ENCODE measurements at regions not wholly inside any gene's neighbourhood (a gene's known extent, or its start where the extent isn't known, plus 50 kb on each side); places are given as distances from the start of the nearest gene placed in this dataset.

DNA sequence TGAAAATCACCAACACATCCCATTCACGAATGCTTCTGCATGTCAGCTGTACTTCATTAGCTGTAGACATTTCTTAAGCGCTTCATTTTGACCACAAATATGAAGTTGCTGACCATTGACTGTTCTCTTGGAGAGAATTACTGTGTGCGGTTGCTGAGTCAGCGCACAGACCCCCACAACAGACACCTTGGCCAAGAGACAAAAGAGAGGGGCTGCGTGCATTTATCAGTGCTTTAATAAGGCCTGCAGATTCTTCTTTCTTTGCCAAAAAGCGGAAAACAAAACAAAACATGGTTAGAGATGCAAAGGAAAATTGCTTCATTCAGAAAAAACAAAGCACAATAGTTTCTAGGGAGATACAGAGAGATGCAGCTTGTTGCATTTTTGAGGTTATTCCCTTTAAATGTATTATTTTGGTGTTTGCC, 174.7 kb downstream of the ACKR3 start:
- Histone ChIP-seq H3K79me2 (replicated peaks; ENCODE audit: insufficient read depth, low read length) (no peaks in the 10 kb centered on the region), H3K9me3 (ENCODE audit: low read length) (no peaks in the 10 kb centered on the region), H3K9me2 (ENCODE audit: insufficient read depth, low read length) (no peaks in the 10 kb centered on the region), H4K20me1 (ENCODE audit: insufficient read depth) (no peaks in the 10 kb centered on the region), H3K27me3 (ENCODE audit: insufficient read depth, low read depth, low read length) (no peaks in the 10 kb centered on the region), H2AFZ (ENCODE audit: low read depth, low read length) (no peak overlapping the region), H3K4me3 (ENCODE audit: low read length) (no peak overlapping the region), H3K9ac (ENCODE audit: low read length) (no peak overlapping the region), H3K27ac (ENCODE audit: low read length) (no peak overlapping the region), H3F3A (ENCODE audit: insufficient read depth, low read length, poor library complexity, severe bottlenecking) (no peaks in the 10 kb centered on the region), H3K36me3 (ENCODE audit: insufficient read depth, low read length) (no peaks in the 10 kb centered on the region), H3K4me2 (ENCODE audit: low read length) (no peak overlapping the region)
- TF ChIP-seq CTCF (IDR thresholded peaks at IDR 0.05; ENCODE audit: poor library complexity, severe bottlenecking) (no peak), EZH2 (IDR thresholded peaks at IDR 0.05; ENCODE audit: borderline replicate concordance, insufficient read depth, low read length, poor library complexity, severe bottlenecking) (no peak), TAF1 (IDR thresholded peaks at IDR 0.05; ENCODE audit: low read depth) (no peak), MXI1 (conservative IDR thresholded peaks at IDR 0.05; ENCODE audit: poor library complexity, severe bottlenecking) (no peak), RAD21 (conservative IDR thresholded peaks at IDR 0.05) (no peak), POLR2AphosphoS5 (IDR thresholded peaks at IDR 0.05) (no peak), SMC3 (conservative IDR thresholded peaks at IDR 0.05; ENCODE audit: poor library complexity) (no peak), REST (IDR thresholded peaks at IDR 0.05; ENCODE audit: borderline replicate concordance) (no peak), EP300 (conservative IDR thresholded peaks at IDR 0.05; ENCODE audit: poor library complexity, severe bottlenecking) (no peak)

- no peak overlapping the region for H3K27ac ChIP-seq (ENCODE audit: low read length)
These were observed 175.1 kb downstream of the ACKR3 start for GRCh38 chr2:236744716-236745115.

More at GRCh38 chr2:236744716-236745115, 175.1 kb downstream of the ACKR3 start:
- no peaks in the 10 kb centered on the region for H3K79me2 ChIP-seq (replicated peaks; ENCODE audit: insufficient read depth, low read length)
- H2AFZ ChIP-seq (ENCODE audit: low read depth, low read length) = no peak overlapping the region
- no peaks in the 10 kb centered on the region for H3K9me3 ChIP-seq (ENCODE audit: low read length)
- H3K9ac ChIP-seq (ENCODE audit: low read length) = no peak overlapping the region
- H3K36me3 ChIP-seq (ENCODE audit: insufficient read depth, low read length) = no peaks in the 10 kb centered on the region
- no peaks in the 10 kb centered on the region for H3F3A ChIP-seq (ENCODE audit: insufficient read depth, low read length, poor library complexity, severe bottlenecking)
- no peaks in the 10 kb centered on the region for H3K9me2 ChIP-seq (ENCODE audit: insufficient read depth, low read length)
- H4K20me1 ChIP-seq (ENCODE audit: insufficient read depth) = no peaks in the 10 kb centered on the region
- H3K4me2 ChIP-seq (ENCODE audit: low read length) = no peak overlapping the region
- H3K27me3 ChIP-seq (ENCODE audit: insufficient read depth, low read depth, low read length) = no peaks in the 10 kb centered on the region
- TF ChIP-seq REST (IDR thresholded peaks at IDR 0.05; ENCODE audit: borderline replicate concordance) (no peak), CTCF (IDR thresholded peaks at IDR 0.05; ENCODE audit: poor library complexity, severe bottlenecking) (no peak), EP300 (conservative IDR thresholded peaks at IDR 0.05; ENCODE audit: poor library complexity, severe bottlenecking) (no peak), SMC3 (conservative IDR thresholded peaks at IDR 0.05; ENCODE audit: poor library complexity) (no peak), POLR2AphosphoS5 (IDR thresholded peaks at IDR 0.05) (no peak), MXI1 (conservative IDR thresholded peaks at IDR 0.05; ENCODE audit: poor library complexity, severe bottlenecking) (no peak), EZH2 (IDR thresholded peaks at IDR 0.05; ENCODE audit: borderline replicate concordance, insufficient read depth, low read length, poor library complexity, severe bottlenecking) (no peak), RAD21 (conservative IDR thresholded peaks at IDR 0.05) (no peak), TAF1 (IDR thresholded peaks at IDR 0.05; ENCODE audit: low read depth) (no peak)
- H3K4me3 ChIP-seq (ENCODE audit: low read length) = no peak overlapping the region

All from neural cell (in vitro differentiated cells).